Fibroblast of lung (primary cell): ENCODE measurements at regions not wholly inside any gene's neighbourhood (a gene's known extent, or its start where the extent isn't known, plus 50 kb on each side); places are given as distances from the start of the nearest gene placed in this dataset.

Source experiments
- CTCF ChIP-seq, 2 donors: IDR thresholded peaks in 1 of 2; conservative IDR thresholded peaks in 1 of 2; 1 replicate in 1 of 2; 2 replicates in 1 of 2; pipeline ENCODE4 v1.5.1; 2011 to 2012; ENCODE audit warnings: low read length in 2 of 2, control low read depth in 1 of 2, inconsistent platforms in 1 of 2, low read depth in 1 of 2, mild to moderate bottlenecking in 1 of 2
- EZH2 ChIP-seq: IDR thresholded peaks from 2 replicates; pipeline ENCODE4 v1.5.1; 2012; ENCODE audit warnings: low read length, control low read depth, mild to moderate bottlenecking; ENCODE audit errors: missing control alignments

- TF ChIP-seq CTCF (conservative IDR thresholded peaks at IDR 0.05 in 1 of 2, IDR thresholded peaks at IDR 0.05 in 1 of 2; ENCODE audit: low read depth in 1 of 2, low read length in 2 of 2) = no peak
- no peak for TF ChIP-seq EZH2
Measured at GRCh38 chr4:181645489-181645888, 597.7 kb upstream of the TENM3 start.
